Stimulated activated CD8-positive, alpha-beta memory T cell treated with anti-CD3 and anti-CD28 coated beads, Interleukin-4, amount 100 ng/mL, for 4 hours (primary cell): ENCODE measurements at regions not wholly inside any gene's neighbourhood (a gene's known extent, or its start where the extent isn't known, plus 50 kb on each side); places are given as distances from the start of the nearest gene placed in this dataset.
"Not testable (repeated sequence)": the region's sequence is repeated elsewhere in the genome, so short reads cannot be mapped to it uniquely, and the experiment has no call there.

Experiments used
- DNase-seq, 2 donors: peaks; one replicate each; pipeline ENCODE4 v3.0.0-alpha.2; 2020; ENCODE audit warnings: low read depth in 2 of 2, low spot score in 1 of 2

- no peak for DNase-seq
Observed at GRCh38 chr1:91099746-91100621, 78.1 kb upstream of the ZNF644 start.

GRCh38 chr1:91098299-91098906 is 76.6 kb upstream of the ZNF644 start:
- DNase-seq, result no peak

- DNase-seq, result not testable (repeated sequence)
Observed at GRCh38 chr1:91095321-91095720, 73.5 kb upstream of the ZNF644 start.

- DNase-seq, result no peak
Observed at GRCh38 chr1:91092503-91092902, 70.7 kb upstream of the ZNF644 start.

- no peak for DNase-seq
Observed at GRCh38 chr1:91091812-91092211, 70.0 kb upstream of the ZNF644 start.

- no peak for DNase-seq
Observed at GRCh38 chr1:91080650-91081049, 58.8 kb upstream of the ZNF644 start.

- no peak for DNase-seq
Observed at GRCh38 chr1:91078859-91079258, 57.0 kb upstream of the ZNF644 start.

GRCh38 chr1:91076834-91077233 is 55.0 kb upstream of the ZNF644 start:
- no peak for DNase-seq

- DNase-seq, result no peak
Observed at GRCh38 chr1:91075233-91076135, 53.6 kb upstream of the ZNF644 start.

- no peak for DNase-seq
Observed at GRCh38 chr1:91073299-91073698, 51.5 kb upstream of the ZNF644 start.

GRCh38 chr1:91071838-91072237 is 50.0 kb upstream of the ZNF644 start:
- DNase-seq, result no peak
